HEK293T (cell line): ENCODE measurements at regions not wholly inside any gene's neighbourhood (a gene's known extent, or its start where the extent isn't known, plus 50 kb on each side); places are given as distances from the start of the nearest gene placed in this dataset.

Experiments
- ARNT ChIP-seq: fragments of 450-650 bp; IDR thresholded peaks from 2 replicates; pipeline ENCODE4 v1.6.1; 2017; ENCODE audit warnings: mild to moderate bottlenecking
- BHLHE40 ChIP-seq: fragments of 450-650 bp; IDR thresholded peaks from 2 replicates; pipeline ENCODE4 v1.6.1; 2016; ENCODE audit warnings: mild to moderate bottlenecking, moderate library complexity, borderline replicate concordance
- FOXA1 ChIP-seq: fragments of 450-650 bp; IDR thresholded peaks from 2 replicates; pipeline ENCODE4 v1.6.1; 2016; ENCODE audit warnings: mild to moderate bottlenecking
- SP1 ChIP-seq: fragments of 450-650 bp; IDR thresholded peaks from 2 replicates; pipeline ENCODE4 v1.6.1; 2017
- SUZ12 ChIP-seq: fragments of 450-650 bp; IDR thresholded peaks from 2 replicates; pipeline ENCODE4 v1.6.1; 2016; ENCODE audit warnings: mild to moderate bottlenecking
- TARDBP ChIP-seq: fragments of 450-650 bp; IDR thresholded peaks from 2 replicates; pipeline ENCODE4 v1.6.1; 2016

DNA sequence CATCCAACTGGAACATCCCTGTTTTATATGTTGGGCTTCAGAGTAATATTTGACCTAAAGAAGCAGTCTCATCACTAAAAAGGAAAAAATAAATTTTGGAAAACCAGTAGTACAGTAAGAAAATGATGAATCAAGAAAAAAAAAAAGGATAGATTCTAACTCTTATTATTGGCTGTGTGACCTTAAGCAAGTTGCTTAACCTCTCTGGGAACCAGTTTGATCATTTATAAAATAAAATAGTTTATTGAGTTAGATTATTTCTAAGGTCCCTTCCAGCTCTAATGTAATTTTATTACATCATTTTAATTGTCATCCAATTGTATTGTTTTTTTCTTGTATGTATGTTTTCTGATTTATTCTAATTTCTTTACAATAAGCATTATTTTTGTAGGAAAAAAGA is 127.0 kb downstream of the PRELID2 start:
- no peak for TF ChIP-seq FOXA1
- no peak for TF ChIP-seq SUZ12
- TF ChIP-seq SP1: no peak
- no peak for TF ChIP-seq BHLHE40
- TF ChIP-seq TARDBP: no peak
- no peak for TF ChIP-seq ARNT
